Fibroblast of gingiva (primary cell): ENCODE measurements at regions not wholly inside any gene's neighbourhood (a gene's known extent, or its start where the extent isn't known, plus 50 kb on each side); places are given as distances from the start of the nearest gene placed in this dataset.
"Not testable (repeated sequence)": the region's sequence is repeated elsewhere in the genome, so short reads cannot be mapped to it uniquely, and the experiment has no call there.

Experiments used
- DNase-seq: peaks from one replicate; pipeline ENCODE4 v3.0.0-alpha.2; 2011; ENCODE audit warnings: low read depth

DNA sequence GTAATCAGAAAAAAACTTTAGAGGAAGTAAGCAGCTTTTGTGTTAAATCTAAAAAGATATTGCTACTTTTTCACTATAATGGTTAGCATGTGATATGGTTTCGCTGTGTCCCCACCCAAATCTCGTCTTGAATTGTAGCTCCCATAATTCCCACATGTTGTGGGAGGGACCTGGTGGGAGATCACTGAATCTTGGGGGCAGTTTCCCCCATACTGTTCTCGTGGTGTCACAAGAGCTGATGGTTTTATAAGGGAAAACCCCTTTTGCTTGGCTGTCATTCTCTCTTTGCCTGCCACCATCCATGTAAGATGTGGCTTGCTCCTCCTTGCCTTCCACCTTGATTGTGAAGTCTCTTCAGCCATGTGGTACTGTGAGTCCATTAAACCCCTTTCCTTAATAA lies 117.1 kb downstream of the KCNJ2 start:
- DNase-seq = no peak

GRCh38 chr17:70288540-70289290 lies 119.4 kb downstream of the KCNJ2 start:
- no peak for DNase-seq

- no peak for DNase-seq
Observed at GRCh38 chr17:70290770-70291169, 121.4 kb downstream of the KCNJ2 start.

DNA sequence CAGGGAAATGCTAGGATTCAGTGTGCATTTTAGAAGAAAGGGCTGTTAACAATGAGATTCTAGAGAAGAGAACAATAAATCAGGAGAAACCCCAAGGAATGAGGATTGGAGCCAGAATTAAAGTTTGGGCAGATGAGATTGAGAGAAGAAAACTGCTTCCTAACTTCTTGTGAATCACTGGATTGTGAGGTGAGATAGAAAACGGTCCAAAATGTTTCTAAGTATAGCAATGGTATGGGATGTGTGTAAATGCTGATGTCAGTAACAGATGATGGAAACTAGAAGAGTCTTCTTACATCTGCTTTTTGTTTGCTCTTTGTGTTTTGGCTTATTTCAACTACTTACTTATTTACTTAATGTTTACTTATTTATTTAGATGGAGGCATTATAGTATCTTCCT lies 123.0 kb downstream of the KCNJ2 start:
- DNase-seq = no peak

DNA sequence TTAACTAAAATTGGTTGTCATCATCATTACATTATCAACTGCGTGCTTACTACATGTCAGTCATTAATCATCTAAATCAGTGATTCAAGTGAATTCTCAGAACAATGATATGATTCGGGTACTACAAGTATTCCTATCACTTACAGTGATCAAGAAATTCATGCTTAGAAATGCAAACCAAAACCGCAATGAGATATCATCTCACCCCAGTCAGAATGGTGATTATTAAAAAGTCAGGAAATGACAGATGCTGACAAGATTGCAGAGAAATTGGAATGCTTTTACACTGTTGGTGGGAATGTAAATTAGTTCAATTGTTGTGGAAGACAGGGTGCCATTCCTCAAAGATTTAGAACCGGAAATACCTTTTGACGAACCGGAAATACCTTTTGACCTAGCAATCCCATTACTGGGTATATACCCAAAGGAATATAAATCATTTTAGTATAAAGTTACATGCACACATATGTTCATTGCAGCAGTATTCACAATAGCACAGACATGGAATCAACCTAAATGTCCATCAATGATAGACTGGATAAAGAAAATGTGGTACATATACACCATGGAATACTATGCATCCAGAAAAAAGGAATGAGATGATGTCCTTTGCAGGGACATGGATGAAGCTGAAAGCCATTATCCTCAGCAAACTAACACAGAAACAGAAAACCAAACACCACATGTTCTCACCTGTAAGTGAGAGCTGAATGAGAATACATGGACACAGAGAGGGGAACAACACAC lies 124.4 kb downstream of the KCNJ2 start:
- DNase-seq = not testable (repeated sequence)

DNA sequence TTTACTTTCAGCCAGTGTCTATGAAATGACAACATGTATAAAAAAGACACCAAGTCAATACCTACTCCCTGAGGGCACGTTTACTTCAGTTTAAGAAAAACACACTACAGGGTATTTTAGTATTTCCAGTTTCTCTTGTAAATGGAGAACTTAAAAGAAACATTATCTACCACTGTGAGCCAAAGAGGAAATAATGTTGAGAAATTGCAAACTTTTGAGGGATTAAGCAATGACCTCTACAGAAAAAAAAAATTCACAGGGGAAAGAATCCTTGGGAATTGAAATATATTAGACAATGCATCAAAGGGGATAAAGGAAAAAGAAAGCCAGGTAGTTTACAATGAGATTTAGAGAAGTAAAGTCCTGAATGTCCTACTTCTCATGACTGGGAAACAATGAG lies 126.0 kb downstream of the KCNJ2 start:
- peak; percentile 14 for DNase-seq

DNA sequence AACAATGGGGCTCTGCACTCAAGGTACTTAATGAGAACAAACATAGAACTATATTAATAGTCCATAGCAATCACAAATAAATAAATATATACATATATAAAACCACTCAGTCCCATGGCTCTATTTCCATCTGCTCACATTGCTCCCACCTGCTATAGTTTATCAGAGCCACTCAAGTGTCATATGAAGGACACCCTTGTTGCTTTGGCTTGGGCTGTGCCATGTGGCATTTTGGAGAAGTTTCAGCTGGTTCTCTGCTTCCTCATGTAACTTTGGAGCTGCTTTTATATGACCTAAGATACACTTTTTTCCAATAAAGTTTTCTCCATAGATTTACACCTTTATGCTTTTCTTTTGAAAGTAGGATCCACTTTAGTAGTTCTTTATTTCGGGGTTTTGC lies 126.4 kb downstream of the KCNJ2 start:
- DNase-seq = no peak

DNA sequence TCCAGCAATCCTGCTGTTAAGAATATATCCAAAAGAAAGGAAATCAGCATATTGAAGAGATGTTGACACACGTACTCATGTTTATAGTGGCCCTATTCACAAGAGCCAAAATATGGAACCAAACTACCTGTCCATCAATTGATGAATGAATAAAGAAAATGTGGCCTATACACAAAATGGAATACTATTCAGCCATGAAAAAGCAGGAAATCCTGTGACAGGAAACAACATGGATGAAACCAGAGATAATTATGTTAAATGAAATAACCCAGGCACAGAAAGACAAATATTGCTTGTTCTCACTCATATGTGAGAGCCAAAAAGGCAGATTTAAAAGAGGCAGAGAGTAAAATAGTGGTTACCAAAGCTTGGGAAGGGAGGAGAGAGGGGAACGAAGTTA lies 127.1 kb downstream of the KCNJ2 start:
- no peak for DNase-seq

DNA sequence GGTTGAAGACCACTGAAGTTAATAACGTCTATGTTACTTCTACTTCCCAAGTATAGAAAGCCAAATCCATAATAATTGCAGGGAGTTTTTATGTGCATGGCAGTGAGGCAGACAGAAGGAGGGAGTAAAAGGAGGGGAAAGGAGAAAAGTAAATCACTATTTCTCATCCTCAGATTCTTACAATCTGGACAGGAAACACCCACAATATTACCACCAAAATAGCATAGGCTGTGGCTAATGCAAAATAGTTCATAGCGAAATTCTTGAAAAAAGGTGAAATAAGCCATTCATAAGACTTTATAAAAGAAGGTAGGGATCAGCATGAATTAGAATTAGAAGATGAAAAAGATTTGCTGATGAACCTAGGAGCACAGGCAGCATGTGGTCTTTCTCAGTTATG lies 128.1 kb downstream of the KCNJ2 start:
- no peak for DNase-seq

DNA sequence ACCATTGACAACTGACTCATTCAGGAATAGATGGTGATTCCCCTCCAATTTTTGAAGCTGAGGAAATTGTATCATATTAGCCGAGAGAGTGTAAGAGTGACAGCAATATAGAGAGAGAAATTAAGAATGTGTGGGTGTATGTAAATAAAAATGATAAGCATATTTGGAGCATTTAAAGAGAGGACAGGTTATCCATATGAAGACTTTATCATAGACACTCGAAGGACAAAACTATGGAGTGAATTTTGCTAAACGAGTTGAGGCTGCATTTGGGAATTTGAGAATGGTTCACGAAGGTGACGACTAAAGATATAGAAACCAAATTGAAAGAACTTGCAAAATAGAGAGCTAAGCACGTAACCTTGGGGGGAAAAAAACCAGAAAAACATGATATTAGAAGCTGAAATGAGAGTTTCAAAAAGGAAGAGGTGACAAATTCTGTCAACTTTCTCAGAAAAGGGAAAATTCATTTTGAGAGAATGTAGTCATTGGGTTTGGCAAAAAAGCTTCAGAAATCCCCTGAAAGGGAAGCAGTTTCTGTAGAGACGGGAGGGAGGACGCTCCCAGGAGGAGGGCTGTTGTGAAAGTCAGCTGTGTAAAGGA lies 129.7 kb downstream of the KCNJ2 start:
- DNase-seq = no peak

GRCh38 chr17:70307430-70308225 lies 138.3 kb downstream of the KCNJ2 start:
- DNase-seq = no peak

DNA sequence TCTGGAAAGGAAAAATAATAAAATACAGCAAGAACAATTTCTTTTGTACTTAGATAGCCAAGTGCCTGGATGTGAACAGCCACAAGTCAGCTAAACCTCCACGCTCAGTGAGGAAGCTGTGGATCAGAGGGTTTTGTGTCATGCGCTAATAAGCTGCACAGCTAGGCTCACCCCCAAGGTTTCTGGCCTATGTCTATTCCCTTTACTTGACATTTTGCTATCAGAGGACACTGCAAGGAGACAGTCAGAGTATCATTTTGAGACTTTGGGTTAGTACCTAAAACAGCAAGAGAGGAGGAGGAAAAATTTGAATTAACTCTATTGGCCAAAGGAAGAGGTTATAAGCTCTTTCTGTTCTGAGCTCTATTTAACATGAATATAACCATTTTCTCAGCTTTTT lies 139.3 kb downstream of the KCNJ2 start:
- no peak for DNase-seq

- no peak for DNase-seq
Observed at GRCh38 chr17:70310221-70310672, 140.9 kb downstream of the KCNJ2 start.

GRCh38 chr17:70313086-70313852 lies 143.9 kb downstream of the KCNJ2 start:
- peak; percentile 13 for DNase-seq

GRCh38 chr17:70314096-70314495 lies 144.8 kb downstream of the KCNJ2 start:
- DNase-seq = no peak

- no peak for DNase-seq
Observed at GRCh38 chr17:70314506-70314905, 145.2 kb downstream of the KCNJ2 start.

DNA sequence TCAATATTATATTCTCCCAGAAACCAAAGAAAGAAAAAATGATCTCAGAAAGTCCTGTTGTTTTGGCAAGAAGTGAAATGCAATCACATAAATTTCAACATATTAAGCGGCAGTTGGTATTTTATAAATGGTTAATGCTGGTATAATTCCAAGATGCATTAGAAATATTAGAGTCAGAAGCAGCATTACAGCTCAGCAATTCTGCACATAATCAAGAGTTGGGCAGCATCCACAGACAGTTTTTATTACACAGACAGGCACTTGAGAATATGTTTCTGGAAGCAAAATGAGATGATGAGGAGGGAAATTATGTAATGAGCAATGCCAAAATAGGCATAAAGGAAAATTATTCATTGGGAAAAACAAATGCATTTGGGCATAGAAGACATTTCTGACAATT lies 148.1 kb downstream of the KCNJ2 start:
- peak; percentile 21 for DNase-seq

DNA sequence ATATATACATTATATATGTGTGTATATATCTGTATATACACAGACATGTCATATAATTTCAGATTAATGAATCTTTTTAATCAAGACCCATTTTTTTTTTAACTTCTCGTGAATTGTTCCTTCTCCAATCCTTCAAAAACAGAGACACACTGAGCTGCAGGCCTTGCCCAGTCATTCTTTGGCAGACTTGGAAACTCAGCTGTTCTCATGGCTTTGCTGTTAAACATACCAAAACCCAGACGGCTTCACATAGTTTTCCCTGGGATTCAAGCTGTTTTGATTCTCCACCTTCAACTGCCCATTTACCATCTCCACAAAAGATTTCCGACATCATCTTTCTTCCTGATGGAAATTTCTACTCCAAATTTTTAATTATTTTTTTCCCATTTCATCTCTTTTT lies 148.7 kb downstream of the KCNJ2 start:
- no peak for DNase-seq

DNA sequence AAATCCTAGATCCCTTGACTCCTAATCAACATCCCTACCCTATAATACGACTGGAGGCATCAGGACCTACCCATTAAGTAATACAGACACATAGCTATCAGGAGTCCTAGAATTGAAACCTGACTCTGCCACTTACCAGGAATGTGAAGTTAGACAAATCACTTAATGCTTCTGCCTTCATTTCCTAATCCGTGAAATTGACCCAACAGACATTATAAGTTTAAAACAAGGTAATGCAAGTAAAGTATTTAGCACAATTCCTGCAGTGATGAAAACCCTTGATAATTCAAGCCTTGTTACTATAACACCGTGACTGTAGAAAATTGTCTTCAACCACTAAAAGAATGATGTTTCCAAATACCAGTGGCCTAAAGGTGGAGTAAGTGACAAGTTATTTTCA lies 150.2 kb downstream of the KCNJ2 start:
- DNase-seq = no peak

- DNase-seq = peak; percentile 4
Observed at GRCh38 chr17:70320673-70321345, 151.5 kb downstream of the KCNJ2 start.

DNA sequence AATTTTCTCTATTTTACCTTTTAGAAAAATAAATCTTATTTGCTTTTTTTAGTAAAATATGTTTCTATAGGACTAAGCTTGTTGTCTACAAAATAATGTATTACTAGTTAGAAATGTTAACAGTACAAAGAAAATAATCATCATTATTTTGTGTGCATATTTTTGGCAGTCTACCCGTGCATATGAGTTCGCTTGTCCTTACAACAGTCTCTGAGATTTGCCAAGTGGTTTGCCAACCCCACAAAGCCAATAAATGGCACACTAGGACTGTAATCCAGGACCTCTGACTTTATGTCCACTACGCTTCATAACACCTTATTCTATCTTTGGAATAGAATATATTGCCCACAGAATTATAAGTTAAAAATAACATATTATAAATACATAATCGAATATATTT lies 152.0 kb downstream of the KCNJ2 start:
- no peak for DNase-seq
